ENCODE measurements at regions not wholly inside any gene's neighbourhood (a gene's known extent, or its start where the extent isn't known, plus 50 kb on each side); places are given as distances from the start of the nearest gene placed in this dataset.
A peak's percentile ranks its signal among the peaks of the same experiment; 100 is the strongest.

DNA sequence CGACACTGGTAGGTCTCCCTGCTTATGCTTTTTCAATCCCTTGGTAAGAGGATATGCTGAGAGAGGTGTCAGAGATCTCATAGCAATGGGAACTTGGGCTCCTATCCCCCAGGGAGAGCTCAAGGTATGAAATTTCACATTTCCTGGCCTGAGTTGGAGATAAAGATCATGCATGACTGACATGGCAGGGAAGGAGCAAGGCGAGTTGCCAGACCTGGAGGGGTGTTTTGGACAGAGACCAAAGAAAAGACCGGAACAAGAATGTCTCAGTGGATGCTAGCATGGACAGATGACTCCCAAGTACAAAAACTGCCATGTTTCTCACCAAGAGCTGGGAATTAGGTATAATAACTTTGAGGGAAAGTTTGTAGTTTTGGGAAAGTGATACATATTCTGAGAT is 334.1 kb upstream of the B3GALT2 start:
- Histone ChIP-seq H3K27me3 (ENCODE audit: insufficient read depth, poor library complexity, severe bottlenecking) (no peaks in the 10 kb centered on the region), H3K4me3 (replicated peaks; ENCODE audit: insufficient read depth, low read length) (no peak overlapping the region), H3K27ac (replicated peaks) (no peak overlapping the region)
- DNase-seq (ENCODE audit: low read depth in 1 of 2, low spot score in 1 of 2) = no peak
- TF ChIP-seq POLR2AphosphoS5 (IDR thresholded peaks at IDR 0.05; ENCODE audit: low read depth) = no peak
- TF ChIP-seq SPI1 (IDR thresholded peaks at IDR 0.05; ENCODE audit: borderline replicate concordance, low read depth) = no peak

DNA sequence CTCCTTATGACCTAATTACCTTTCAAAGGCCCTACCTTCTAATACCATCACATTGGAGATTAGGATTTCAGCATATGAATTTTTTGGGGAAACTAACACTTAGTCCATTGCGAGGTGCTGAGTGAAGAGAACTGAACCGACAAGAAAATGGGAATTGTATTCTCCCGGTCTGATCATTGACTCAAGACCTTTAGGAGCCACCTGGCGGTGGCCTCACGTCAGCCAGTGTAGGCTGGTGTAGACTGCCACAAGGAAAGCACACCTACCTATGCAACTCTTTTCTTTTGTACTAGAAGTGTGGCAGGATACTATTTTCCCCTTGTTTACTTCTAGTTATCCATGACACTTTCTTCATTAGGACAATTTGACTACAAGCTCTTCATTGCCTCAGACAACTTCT is 333.5 kb upstream of the B3GALT2 start:
- Histone ChIP-seq H3K4me3 (replicated peaks; ENCODE audit: insufficient read depth, low read length) (no peak overlapping the region), H3K27ac (replicated peaks) (no peak overlapping the region), H3K27me3 (ENCODE audit: insufficient read depth, poor library complexity, severe bottlenecking) (no peaks in the 10 kb centered on the region)
- no peak for TF ChIP-seq SPI1 (IDR thresholded peaks at IDR 0.05; ENCODE audit: borderline replicate concordance, low read depth)
- TF ChIP-seq, protein P1, sequence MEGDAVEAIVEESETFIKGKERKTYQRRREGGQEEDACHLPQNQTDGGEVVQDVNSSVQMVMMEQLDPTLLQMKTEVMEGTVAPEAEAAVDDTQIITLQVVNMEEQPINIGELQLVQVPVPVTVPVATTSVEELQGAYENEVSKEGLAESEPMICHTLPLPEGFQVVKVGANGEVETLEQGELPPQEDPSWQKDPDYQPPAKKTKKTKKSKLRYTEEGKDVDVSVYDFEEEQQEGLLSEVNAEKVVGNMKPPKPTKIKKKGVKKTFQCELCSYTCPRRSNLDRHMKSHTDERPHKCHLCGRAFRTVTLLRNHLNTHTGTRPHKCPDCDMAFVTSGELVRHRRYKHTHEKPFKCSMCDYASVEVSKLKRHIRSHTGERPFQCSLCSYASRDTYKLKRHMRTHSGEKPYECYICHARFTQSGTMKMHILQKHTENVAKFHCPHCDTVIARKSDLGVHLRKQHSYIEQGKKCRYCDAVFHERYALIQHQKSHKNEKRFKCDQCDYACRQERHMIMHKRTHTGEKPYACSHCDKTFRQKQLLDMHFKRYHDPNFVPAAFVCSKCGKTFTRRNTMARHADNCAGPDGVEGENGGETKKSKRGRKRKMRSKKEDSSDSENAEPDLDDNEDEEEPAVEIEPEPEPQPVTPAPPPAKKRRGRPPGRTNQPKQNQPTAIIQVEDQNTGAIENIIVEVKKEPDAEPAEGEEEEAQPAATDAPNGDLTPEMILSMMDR (IDR thresholded peaks at IDR 0.05; ENCODE audit: insufficient read depth, low read length) = no peak
- no peak for DNase-seq (ENCODE audit: low read depth in 1 of 2, low spot score in 1 of 2)

DNA sequence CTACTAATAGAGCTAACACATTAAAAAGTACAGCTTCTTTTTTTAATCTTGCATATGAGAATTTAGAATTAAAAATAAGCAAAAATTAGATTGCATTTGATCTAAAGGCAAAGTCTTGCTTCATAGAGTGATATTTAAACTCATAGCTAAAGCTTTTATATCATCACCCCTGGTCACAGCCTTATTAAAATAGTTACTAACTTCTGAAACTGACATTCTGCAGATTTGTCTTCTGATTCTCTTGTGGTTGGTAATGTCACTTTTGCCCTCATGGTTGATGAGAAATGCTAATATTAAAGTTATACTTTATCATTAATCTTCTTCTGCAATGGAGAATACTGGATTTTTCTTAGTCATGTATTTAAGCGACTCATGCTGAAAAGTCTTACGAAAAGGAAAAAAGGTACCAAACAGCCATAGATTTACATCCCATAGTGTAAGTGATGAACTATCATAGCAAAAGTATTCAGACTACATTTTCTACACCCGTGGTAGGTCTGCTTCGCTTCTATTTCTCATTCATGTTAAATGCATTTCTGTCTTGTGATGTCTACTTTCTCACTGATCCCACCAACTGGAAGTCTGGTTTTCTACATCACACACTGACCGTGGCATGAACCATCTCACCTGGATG is 330.5 kb upstream of the B3GALT2 start:
- H3K27me3 ChIP-seq (ENCODE audit: insufficient read depth, poor library complexity, severe bottlenecking) = peaks cover 2% of the 10 kb centered on the region
- TF ChIP-seq, protein P1 (IDR thresholded peaks at IDR 0.05; ENCODE audit: insufficient read depth, low read length) = no peak
- TF ChIP-seq, protein P2, sequence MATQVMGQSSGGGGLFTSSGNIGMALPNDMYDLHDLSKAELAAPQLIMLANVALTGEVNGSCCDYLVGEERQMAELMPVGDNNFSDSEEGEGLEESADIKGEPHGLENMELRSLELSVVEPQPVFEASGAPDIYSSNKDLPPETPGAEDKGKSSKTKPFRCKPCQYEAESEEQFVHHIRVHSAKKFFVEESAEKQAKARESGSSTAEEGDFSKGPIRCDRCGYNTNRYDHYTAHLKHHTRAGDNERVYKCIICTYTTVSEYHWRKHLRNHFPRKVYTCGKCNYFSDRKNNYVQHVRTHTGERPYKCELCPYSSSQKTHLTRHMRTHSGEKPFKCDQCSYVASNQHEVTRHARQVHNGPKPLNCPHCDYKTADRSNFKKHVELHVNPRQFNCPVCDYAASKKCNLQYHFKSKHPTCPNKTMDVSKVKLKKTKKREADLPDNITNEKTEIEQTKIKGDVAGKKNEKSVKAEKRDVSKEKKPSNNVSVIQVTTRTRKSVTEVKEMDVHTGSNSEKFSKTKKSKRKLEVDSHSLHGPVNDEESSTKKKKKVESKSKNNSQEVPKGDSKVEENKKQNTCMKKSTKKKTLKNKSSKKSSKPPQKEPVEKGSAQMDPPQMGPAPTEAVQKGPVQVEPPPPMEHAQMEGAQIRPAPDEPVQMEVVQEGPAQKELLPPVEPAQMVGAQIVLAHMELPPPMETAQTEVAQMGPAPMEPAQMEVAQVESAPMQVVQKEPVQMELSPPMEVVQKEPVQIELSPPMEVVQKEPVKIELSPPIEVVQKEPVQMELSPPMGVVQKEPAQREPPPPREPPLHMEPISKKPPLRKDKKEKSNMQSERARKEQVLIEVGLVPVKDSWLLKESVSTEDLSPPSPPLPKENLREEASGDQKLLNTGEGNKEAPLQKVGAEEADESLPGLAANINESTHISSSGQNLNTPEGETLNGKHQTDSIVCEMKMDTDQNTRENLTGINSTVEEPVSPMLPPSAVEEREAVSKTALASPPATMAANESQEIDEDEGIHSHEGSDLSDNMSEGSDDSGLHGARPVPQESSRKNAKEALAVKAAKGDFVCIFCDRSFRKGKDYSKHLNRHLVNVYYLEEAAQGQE (IDR thresholded peaks at IDR 0.05; ENCODE audit: insufficient replicate concordance, low read depth) = no peak
- TF ChIP-seq GABPA (IDR thresholded peaks at IDR 0.05; ENCODE audit: low read depth) = no peak
- TF ChIP-seq SPI1 (IDR thresholded peaks at IDR 0.05; ENCODE audit: borderline replicate concordance, low read depth) = no peak
- TF ChIP-seq POLR2AphosphoS5 (IDR thresholded peaks at IDR 0.05; ENCODE audit: low read depth) = no peak
- no peak overlapping the region for H3K4me3 ChIP-seq (replicated peaks; ENCODE audit: insufficient read depth, low read length)
- H3K27ac ChIP-seq (replicated peaks) = no peak overlapping the region
- no peak for DNase-seq (ENCODE audit: low read depth in 1 of 2, low spot score in 1 of 2)

DNA sequence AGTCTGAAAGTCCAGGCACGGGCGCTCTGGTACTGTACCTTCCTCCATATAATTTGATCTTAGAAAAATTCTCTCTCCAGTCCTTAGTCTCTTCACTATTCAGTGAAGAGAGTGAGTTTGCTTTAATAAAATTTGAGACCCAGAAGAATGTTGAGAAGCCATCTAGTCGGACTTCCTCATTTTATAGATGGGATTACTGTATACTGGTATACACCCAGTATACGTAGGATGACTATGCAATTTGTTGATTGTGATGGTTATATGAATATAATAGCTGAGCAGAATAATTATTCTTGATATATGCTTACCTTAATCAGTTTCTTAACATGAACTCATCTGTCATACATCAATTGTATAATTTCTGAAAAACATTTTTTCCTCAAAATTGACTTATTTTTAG is 328.0 kb upstream of the B3GALT2 start:
- Histone ChIP-seq H3K27me3 (ENCODE audit: insufficient read depth, poor library complexity, severe bottlenecking) (peaks cover 2% of the 10 kb centered on the region), H3K27ac (replicated peaks) (no peak overlapping the region), H3K4me3 (replicated peaks; ENCODE audit: insufficient read depth, low read length) (no peak overlapping the region)
- no peak for DNase-seq (ENCODE audit: low read depth in 1 of 2, low spot score in 1 of 2)
- TF ChIP-seq GABPA (IDR thresholded peaks at IDR 0.05; ENCODE audit: low read depth) (no peak), POLR2AphosphoS5 (IDR thresholded peaks at IDR 0.05; ENCODE audit: low read depth) (no peak), SPI1 (IDR thresholded peaks at IDR 0.05; ENCODE audit: borderline replicate concordance, low read depth) (peak; percentile 93)
- TF ChIP-seq, protein P1 (IDR thresholded peaks at IDR 0.05; ENCODE audit: insufficient read depth, low read length) = no peak
- TF ChIP-seq, protein P2 (IDR thresholded peaks at IDR 0.05; ENCODE audit: insufficient replicate concordance, low read depth) = no peak

Data from HL-60 (cell line).